IPS-15b (cell line): ENCODE measurements at regions not wholly inside any gene's neighbourhood (a gene's known extent, or its start where the extent isn't known, plus 50 kb on each side); places are given as distances from the start of the nearest gene placed in this dataset.
"Not testable (repeated sequence)": the region's sequence is repeated elsewhere in the genome, so short reads cannot be mapped to it uniquely, and the experiment has no call there.

Experiments used
- H3K27me3 ChIP-seq: one replicate; pipeline ENCODE4 v1.6.1; 2013; ENCODE audit warnings: low read length; ENCODE audit not compliant: control insufficient read depth, insufficient read depth
- H3K36me3 ChIP-seq: one replicate; pipeline ENCODE4 v1.6.1; 2013; ENCODE audit warnings: low read length; ENCODE audit not compliant: control insufficient read depth, insufficient read depth
- H3K4me1 ChIP-seq: one replicate; pipeline ENCODE4 v1.6.1; 2013; ENCODE audit warnings: mild to moderate bottlenecking, low read length; ENCODE audit not compliant: control insufficient read depth, insufficient read depth
- H3K4me3 ChIP-seq: one replicate; pipeline ENCODE4 v1.5.1; 2013; ENCODE audit warnings: low read depth, low read length
- H3K9ac ChIP-seq: one replicate; pipeline ENCODE4 v1.6.1; 2013; ENCODE audit warnings: low read depth, mild to moderate bottlenecking, low read length
- H3K9me3 ChIP-seq: one replicate; pipeline ENCODE4 v1.6.1; 2013; ENCODE audit warnings: mild to moderate bottlenecking, low read length; ENCODE audit not compliant: control insufficient read depth, insufficient read depth

- H3K4me1 ChIP-seq, H3K4me3 ChIP-seq, H3K36me3 ChIP-seq, H3K27me3 ChIP-seq, H3K9me3 ChIP-seq, H3K9ac ChIP-seq: not testable (repeated sequence)
Observed at GRCh38 chr11:94235772-94236171, 68.6 kb upstream of the IZUMO1R start.

- not testable (repeated sequence) for H3K9me3 ChIP-seq, H3K36me3 ChIP-seq, H3K27me3 ChIP-seq, H3K4me3 ChIP-seq, H3K4me1 ChIP-seq, H3K9ac ChIP-seq
Observed at GRCh38 chr11:94236416-94236815, 68.0 kb upstream of the IZUMO1R start.

- not testable (repeated sequence) for H3K9ac ChIP-seq
- H3K4me3 ChIP-seq = peak overlapping the region; percentile 42
Observed at GRCh38 chr11:94237447-94238153, 66.8 kb upstream of the IZUMO1R start.

GRCh38 chr11:94238154-94238735, 66.1 kb upstream of the IZUMO1R start:
- H3K4me3 ChIP-seq = peak overlapping the region; percentile 42
- not testable (repeated sequence) for H3K36me3 ChIP-seq, H3K9ac ChIP-seq, H3K4me1 ChIP-seq, H3K9me3 ChIP-seq, H3K27me3 ChIP-seq

More at GRCh38 chr11:94237447-94238153, 66.8 kb upstream of the IZUMO1R start:
- H3K27me3 ChIP-seq, H3K9me3 ChIP-seq, H3K4me1 ChIP-seq, H3K36me3 ChIP-seq: not testable (repeated sequence)

- H3K4me3 ChIP-seq, H3K9me3 ChIP-seq, H3K4me1 ChIP-seq, H3K27me3 ChIP-seq, H3K9ac ChIP-seq, H3K36me3 ChIP-seq: not testable (repeated sequence)
Observed at GRCh38 chr11:94238774-94239173, 65.6 kb upstream of the IZUMO1R start.

- Histone ChIP-seq H3K27me3 (no peaks in the 10 kb centered on the region), H3K9me3 (peaks cover 6% of the 10 kb centered on the region), H3K36me3 (no peaks in the 10 kb centered on the region), H3K9ac (no peak overlapping the region), H3K4me1 (no peaks in the 10 kb centered on the region), H3K4me3 (no peak overlapping the region)
Observed at GRCh38 chr11:94241896-94242295, 62.5 kb upstream of the IZUMO1R start.

- no peaks in the 10 kb centered on the region for H3K36me3 ChIP-seq
- no peaks in the 10 kb centered on the region for H3K9me3 ChIP-seq
- no peaks in the 10 kb centered on the region for H3K27me3 ChIP-seq
- no peak overlapping the region for H3K9ac ChIP-seq
- H3K4me1 ChIP-seq = no peaks in the 10 kb centered on the region
- no peak overlapping the region for H3K4me3 ChIP-seq
Observed at GRCh38 chr11:94243571-94244515, 60.5 kb upstream of the IZUMO1R start.

- Histone ChIP-seq H3K9me3 (no peaks in the 10 kb centered on the region), H3K9ac (no peak overlapping the region), H3K27me3 (no peaks in the 10 kb centered on the region), H3K4me3 (no peak overlapping the region), H3K4me1 (no peaks in the 10 kb centered on the region), H3K36me3 (no peaks in the 10 kb centered on the region)
Observed at GRCh38 chr11:94245121-94245520, 59.3 kb upstream of the IZUMO1R start.

- not testable (repeated sequence) for H3K4me3 ChIP-seq, H3K9ac ChIP-seq, H3K36me3 ChIP-seq, H3K4me1 ChIP-seq, H3K27me3 ChIP-seq, H3K9me3 ChIP-seq
Observed at GRCh38 chr11:94248301-94248700, 56.1 kb upstream of the IZUMO1R start.

- Histone ChIP-seq H3K9me3 (no peaks in the 10 kb centered on the region), H3K36me3 (no peaks in the 10 kb centered on the region), H3K27me3 (no peaks in the 10 kb centered on the region), H3K4me3 (no peak overlapping the region), H3K4me1 (no peaks in the 10 kb centered on the region), H3K9ac (no peak overlapping the region)
Observed at GRCh38 chr11:94254214-94254613, 50.2 kb upstream of the IZUMO1R start.
